Esophagus squamous epithelium (tissue), 5 donors: ENCODE measurements at regions not wholly inside any gene's neighbourhood (a gene's known extent, or its start where the extent isn't known, plus 50 kb on each side); places are given as distances from the start of the nearest gene placed in this dataset.

Experiments used
- DNase-seq: peaks from one replicate; lab custom pipeline; 2025; lab: John Stamatoyannopoulos, UW
- H3K27ac ChIP-seq, 4 donors: fragments of 200-600 bp; sonication (generic); one replicate each; pipeline ENCODE4 v1.5.1; 2016 to 2019; ENCODE audit warnings: mild to moderate bottlenecking in 1 of 4
- H3K27me3 ChIP-seq, 4 donors: fragments of 200-600 bp; sonication (generic); 1 replicate in 3 of 4; 2 replicates in 1 of 4; pipeline versions ENCODE4 v1.5.1 to v1.6.0; 2017 to 2021; ENCODE audit warnings: antibody characterized with exemption in 1 of 4
- H3K36me3 ChIP-seq, 3 donors: fragments of 200-600 bp; sonication (generic); one replicate each; pipeline ENCODE4 v1.5.1; 2016 to 2019
- H3K4me1 ChIP-seq, 3 donors: fragments of 200-600 bp; sonication (generic); one replicate each; pipeline ENCODE4 v1.5.1; 2017 to 2019
- H3K4me3 ChIP-seq, 4 donors: fragments of 200-600 bp; sonication (generic); 1 replicate in 3 of 4; 2 replicates in 1 of 4; pipeline ENCODE4 v1.5.1; 2016 to 2019; ENCODE audit warnings: mild to moderate bottlenecking in 2 of 4, moderate library complexity in 1 of 4
- H3K9me3 ChIP-seq, 3 donors: fragments of 200-600 bp; sonication (generic); one replicate each; pipeline ENCODE4 v1.5.1; 2016 to 2019
- POLR2A ChIP-seq, 4 donors: fragments of 450-650 bp; IDR thresholded peaks; one replicate each; pipeline ENCODE4 v1.6.1; 2017; ENCODE audit warnings: antibody characterized with exemption in 4 of 4, mild to moderate bottlenecking in 4 of 4, moderate library complexity in 3 of 4
- WGBS, 2 donors: methylation state at CpG; one replicate each; pipeline ENCODE4 v1.1.5; 2018; 5-methylcytosine and 5-hydroxymethylcytosine counted together
- intact Hi-C: fragments of 100-400 bp; cut with DNase I; formaldehyde crosslinking; loops from one replicate; pipeline ENCODE4 v1.15.0; 2022
- TF ChIP-seq, protein P1 (sequence below), 6 experiments: fragments of 450-650 bp in 4 of 6; fragments of 200-600 bp in 2 of 6; sonication (generic) in 2 of 6; IDR thresholded peaks; one replicate each; pipeline ENCODE4 v1.5.1; 2016 to 2019; ENCODE audit warnings: antibody characterized with exemption in 6 of 6, mild to moderate bottlenecking in 4 of 6, moderate library complexity in 4 of 6
- donor health status: DM: yes; HTN: yes; CAD: no.

DNA sequence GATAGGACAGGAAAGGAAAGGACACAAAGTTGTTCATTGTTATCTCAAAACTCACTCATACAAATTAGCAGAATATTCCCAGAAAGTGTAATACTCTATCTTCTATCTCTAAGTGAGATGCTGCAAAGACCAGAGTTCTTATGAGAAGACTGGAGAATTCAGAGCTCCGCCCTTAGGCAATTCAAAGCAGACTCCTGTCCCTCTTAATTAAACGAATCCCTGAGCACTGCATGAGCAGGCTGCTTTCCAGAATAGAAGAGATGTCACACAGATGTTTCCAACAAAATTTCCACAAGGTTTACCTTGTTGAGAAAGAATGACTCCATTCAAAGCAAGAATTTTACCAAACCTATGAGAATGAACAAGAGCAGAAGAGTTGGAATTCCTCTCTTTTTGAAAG is 630.8 kb upstream of the INTU start:
- DNase-seq, result no peak
- Histone ChIP-seq H3K4me1 (no peaks in the 10 kb centered on the region), H3K27ac (no peak overlapping the region), H3K9me3 (no peaks in the 10 kb centered on the region), H3K27me3 (no peaks in the 10 kb centered on the region), H3K4me3 (no peak overlapping the region), H3K36me3 (no peaks in the 10 kb centered on the region)
- 48 to 65% methylated on average over 2 of the region's 2 CpGs for WGBS, 2 donors
- intact Hi-C loops, result no loop called here
- TF ChIP-seq, protein P1, sequence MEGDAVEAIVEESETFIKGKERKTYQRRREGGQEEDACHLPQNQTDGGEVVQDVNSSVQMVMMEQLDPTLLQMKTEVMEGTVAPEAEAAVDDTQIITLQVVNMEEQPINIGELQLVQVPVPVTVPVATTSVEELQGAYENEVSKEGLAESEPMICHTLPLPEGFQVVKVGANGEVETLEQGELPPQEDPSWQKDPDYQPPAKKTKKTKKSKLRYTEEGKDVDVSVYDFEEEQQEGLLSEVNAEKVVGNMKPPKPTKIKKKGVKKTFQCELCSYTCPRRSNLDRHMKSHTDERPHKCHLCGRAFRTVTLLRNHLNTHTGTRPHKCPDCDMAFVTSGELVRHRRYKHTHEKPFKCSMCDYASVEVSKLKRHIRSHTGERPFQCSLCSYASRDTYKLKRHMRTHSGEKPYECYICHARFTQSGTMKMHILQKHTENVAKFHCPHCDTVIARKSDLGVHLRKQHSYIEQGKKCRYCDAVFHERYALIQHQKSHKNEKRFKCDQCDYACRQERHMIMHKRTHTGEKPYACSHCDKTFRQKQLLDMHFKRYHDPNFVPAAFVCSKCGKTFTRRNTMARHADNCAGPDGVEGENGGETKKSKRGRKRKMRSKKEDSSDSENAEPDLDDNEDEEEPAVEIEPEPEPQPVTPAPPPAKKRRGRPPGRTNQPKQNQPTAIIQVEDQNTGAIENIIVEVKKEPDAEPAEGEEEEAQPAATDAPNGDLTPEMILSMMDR (IDR thresholded peaks at IDR 0.05), result no peak
- TF ChIP-seq POLR2A (IDR thresholded peaks at IDR 0.05), result no peak

DNA sequence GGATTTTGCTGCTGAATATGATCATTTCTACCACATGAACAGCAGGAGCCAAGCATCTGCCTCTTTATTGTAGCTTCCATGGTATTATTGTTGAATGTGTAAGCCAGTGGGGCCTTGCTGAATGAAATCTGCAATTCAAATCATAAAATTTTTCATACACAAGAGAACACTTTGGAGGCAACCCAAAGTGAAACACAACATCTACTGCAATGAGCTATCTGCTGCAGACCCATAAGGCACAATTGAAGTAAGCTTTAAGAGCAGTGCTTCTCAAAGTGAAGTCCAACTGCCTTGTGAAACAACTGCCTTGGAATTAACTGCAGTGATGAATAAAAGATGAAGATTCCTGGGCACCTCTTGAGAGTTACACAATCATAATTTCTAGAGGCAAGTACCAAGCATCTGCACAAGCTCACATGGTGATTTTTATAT is 626.3 kb upstream of the INTU start:
- intact Hi-C loops, result no loop called here
- no peak for DNase-seq
- no peaks in the 10 kb centered on the region for H3K9me3 ChIP-seq
- no peak overlapping the region for H3K4me3 ChIP-seq
- TF ChIP-seq POLR2A (IDR thresholded peaks at IDR 0.05), result no peak
- TF ChIP-seq, protein P1 (IDR thresholded peaks at IDR 0.05), result no peak
- H3K36me3 ChIP-seq, result no peaks in the 10 kb centered on the region
- no peaks in the 10 kb centered on the region for H3K27me3 ChIP-seq
- H3K4me1 ChIP-seq, result no peaks in the 10 kb centered on the region
- no peak overlapping the region for H3K27ac ChIP-seq

DNA sequence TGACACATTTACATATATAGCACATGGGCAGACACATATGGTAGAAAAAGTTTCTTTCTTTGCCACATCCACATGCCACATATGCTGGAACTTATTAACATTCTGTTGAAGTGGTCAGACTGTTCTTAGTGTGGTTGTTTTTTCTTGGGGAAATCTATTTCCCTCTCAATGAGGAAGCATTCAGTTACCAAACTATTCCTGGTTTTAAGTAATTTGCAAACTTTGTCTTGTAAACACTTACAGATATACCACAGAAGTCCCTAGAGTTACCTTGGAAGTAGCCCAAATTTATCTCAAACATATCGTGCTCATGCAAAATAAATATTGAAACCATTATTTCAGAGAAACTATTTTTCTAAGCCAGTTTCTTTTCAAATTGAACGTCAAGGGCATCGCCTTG is 625.5 kb upstream of the INTU start:
- H3K4me3 ChIP-seq, result no peak overlapping the region
- H3K27ac ChIP-seq, result no peak overlapping the region
- no peaks in the 10 kb centered on the region for H3K4me1 ChIP-seq
- TF ChIP-seq, protein P1 (IDR thresholded peaks at IDR 0.05), result no peak
- no peak for TF ChIP-seq POLR2A (IDR thresholded peaks at IDR 0.05)
- DNase-seq, result no peak
- 66 to 73% methylated on average over 3 of the region's 3 CpGs for WGBS, 2 donors
- intact Hi-C loops, result no loop called here
- H3K27me3 ChIP-seq, result peaks cover 0 to 3% (median 0%) of the 10 kb centered on the region in 4 donors
- no peaks in the 10 kb centered on the region for H3K9me3 ChIP-seq
- no peaks in the 10 kb centered on the region for H3K36me3 ChIP-seq

DNA sequence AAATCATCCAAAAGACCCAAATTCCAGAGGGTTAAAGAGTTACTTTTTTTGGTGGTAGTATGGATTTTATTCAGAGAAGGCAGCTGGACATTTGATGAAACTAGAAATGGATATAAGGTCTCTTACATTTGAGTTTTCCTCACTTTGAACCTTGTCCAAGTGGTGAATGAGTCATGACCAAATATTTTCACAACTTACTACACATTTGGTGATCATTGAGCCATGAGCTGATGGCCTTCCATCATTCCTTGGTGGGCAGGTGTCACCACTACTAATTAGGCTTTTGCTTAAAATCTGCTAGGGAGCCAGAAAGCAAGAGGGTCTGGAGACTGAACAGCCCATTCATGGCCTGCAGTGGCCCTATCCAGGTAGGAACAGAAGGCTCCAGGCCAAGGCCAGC is 620.2 kb upstream of the INTU start:
- Histone ChIP-seq H3K4me1 (peaks cover 0 to 3% (median 0%) of the 10 kb centered on the region in 3 donors), H3K36me3 (no peaks in the 10 kb centered on the region), H3K4me3 (no peak overlapping the region), H3K9me3 (no peaks in the 10 kb centered on the region), H3K27ac (no peak overlapping the region), H3K27me3 (peaks cover 0 to 3% (median 0%) of the 10 kb centered on the region in 4 donors)
- TF ChIP-seq, protein P1 (IDR thresholded peaks at IDR 0.05), result no peak
- no peak for TF ChIP-seq POLR2A (IDR thresholded peaks at IDR 0.05)
- no peak for DNase-seq
- intact Hi-C loops, result no loop called here

DNA sequence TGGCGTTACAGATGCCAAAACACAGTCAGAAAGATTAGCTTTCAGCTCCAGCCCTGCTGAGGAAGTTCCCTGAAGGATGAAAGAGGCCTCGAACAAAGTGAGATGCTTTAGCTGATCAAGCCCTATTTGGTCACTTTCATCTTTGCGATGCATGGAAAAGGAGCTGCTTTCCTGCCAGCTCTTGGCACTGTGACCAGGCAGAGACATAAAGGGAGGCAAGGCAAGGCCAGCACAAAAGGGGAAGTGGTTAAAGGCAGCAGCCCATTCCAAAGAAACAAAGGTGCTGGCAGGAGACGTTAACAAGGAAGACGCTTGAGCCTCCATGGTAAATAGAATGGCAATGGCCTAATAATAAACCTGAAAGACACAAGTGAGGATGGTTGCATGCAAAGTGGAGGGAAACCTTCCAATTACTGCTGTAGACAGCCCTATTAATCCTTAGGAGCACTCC is 617.1 kb upstream of the INTU start:
- intact Hi-C loops, result no loop called here
- WGBS, 2 donors, result 18 to 19% methylated on average over 5 of the region's 5 CpGs
- H3K4me3 ChIP-seq, result no peak overlapping the region
- no peak for DNase-seq
- no peaks in the 10 kb centered on the region for H3K36me3 ChIP-seq
- no peak for TF ChIP-seq POLR2A (IDR thresholded peaks at IDR 0.05)
- TF ChIP-seq, protein P1 (IDR thresholded peaks at IDR 0.05), result no peak
- H3K9me3 ChIP-seq, result no peaks in the 10 kb centered on the region
- H3K4me1 ChIP-seq, result peaks cover 0 to 3% (median 0%) of the 10 kb centered on the region in 3 donors
- no peak overlapping the region for H3K27ac ChIP-seq
- peaks cover 0 to 3% (median 0%) of the 10 kb centered on the region in 4 donors for H3K27me3 ChIP-seq
